ENCODE measurements at regions not wholly inside any gene's neighbourhood (a gene's known extent, or its start where the extent isn't known, plus 50 kb on each side); places are given as distances from the start of the nearest gene placed in this dataset.

DNA sequence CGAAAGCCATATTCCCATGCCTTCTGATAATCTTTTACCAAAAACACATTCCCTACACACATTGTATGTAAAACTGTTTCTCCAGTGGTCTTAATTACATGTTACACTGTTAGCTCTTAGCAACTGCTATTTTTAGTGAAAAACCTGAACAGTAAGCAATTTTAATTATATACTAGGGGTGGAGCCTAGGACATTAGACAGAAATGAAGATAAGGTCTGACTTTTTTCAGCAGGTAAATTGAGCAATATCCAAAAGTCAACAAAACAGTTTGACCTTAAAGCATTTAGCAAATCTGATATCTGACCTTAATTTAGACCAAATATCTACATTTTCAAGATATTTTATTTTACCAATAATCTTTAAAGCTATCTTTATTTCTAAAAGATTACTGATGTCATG is 60.2 kb downstream of the PDE6H start:
- no peak for DNase-seq (ENCODE audit: low spot score)

DNA sequence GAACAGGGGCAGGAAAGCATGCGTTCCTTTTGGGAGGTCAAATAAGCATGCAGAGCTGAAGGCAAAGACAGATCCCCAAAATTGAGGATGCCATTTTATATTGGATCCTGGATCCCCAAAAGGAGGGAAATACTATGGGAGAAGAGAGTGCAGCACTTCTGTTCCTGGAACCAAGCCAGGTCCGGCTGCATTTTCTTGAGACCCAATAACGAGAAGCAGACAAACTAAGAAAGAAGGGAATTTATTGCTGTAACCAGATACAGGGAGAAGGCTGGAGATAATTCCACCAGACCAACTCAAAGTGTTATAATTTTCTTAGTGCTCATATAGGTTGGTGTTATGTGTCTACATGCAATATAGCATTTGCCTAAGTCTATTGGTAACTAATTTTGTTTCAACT is 60.8 kb downstream of the PDE6H start:
- DNase-seq (ENCODE audit: low spot score), result no peak

DNA sequence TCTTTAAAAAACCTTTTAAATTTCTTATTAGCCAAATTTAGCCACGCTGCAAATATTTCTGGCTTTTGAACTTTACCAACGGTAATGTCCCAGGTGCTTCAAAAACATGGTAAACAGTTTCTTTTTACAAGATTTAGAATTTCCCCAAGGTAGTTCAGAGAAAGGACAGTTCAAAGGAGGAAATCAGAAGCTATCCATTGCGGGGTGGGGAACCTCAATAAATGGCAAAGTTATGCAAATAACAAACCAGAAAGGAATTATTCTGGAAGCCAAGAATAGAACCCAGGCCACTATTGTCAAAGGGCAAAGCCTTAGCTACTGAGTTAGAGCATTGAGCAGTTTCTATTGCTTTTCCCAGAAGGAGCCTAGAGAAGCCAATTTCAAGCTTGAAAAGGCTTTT is 62.3 kb downstream of the PDE6H start:
- no peak for DNase-seq (ENCODE audit: low spot score)

DNA sequence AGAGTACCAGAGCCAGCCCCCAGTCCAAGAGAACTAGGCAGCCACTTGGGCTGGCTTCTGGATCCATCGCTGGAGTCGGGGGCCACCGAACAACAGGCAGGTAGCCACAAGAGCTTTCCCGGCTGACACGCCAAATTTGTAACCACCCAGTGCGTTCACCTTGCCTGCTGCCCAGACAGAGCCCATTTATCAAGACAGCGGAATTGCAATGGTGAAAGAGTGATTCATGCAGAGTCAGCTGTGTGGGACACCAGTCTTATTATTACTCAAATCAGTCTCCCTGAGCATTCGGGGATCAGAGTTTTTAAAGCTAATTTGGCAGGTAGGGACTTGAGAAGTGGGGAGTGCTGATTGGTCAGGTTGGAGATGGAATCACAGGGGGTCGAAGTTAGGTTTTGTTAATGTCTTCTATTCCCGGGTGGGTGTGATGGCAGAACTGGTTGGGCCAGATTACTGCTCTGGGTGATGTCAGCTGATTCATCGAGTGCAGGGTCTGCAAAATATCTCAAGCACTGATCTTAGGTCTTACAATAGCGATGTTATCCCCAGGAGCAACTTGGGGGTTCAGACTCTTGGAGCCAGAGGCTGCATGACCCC is 64.3 kb downstream of the PDE6H start:
- DNase-seq (ENCODE audit: low spot score), result no peak

DNA sequence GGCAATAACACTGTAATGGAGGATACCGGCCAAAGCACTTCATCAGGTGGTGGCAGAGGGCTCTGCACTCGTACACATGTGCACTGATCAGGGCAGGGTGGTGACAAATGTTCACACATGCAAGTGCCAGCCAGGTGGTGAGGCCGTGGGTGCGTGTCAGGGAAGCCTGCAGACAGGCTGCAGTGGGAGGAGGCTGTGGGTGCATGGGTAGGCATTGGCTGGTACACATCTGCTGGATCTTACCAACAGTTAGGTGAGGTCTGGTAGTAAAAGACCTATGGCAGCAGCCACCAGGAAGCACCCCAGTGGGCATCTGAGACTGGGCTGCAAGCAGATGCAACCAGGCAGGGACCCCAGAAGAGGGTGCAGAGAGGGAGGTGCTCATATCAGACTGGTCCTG is 65.3 kb downstream of the PDE6H start:
- DNase-seq (ENCODE audit: low spot score), result no peak

DNA sequence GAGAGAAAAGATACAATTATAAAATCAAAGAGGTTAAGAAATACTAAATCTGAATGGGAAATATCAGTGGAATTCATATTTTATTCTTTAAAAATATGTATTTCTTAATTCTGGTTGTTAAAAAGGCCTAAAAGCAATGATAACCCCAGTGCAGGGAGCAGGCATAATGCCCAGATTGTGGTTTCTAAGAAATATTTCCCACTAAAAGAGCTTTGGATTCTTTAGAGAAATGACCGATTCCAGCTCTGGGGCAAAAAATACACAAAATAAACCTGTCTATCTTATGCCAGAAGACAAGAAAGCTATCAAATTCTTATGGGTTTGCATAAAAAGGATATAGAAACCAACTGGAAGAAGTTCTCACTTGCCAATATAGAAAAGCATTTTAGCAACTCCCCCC is 71.6 kb downstream of the PDE6H start:
- no peak for DNase-seq (ENCODE audit: low spot score)

DNA sequence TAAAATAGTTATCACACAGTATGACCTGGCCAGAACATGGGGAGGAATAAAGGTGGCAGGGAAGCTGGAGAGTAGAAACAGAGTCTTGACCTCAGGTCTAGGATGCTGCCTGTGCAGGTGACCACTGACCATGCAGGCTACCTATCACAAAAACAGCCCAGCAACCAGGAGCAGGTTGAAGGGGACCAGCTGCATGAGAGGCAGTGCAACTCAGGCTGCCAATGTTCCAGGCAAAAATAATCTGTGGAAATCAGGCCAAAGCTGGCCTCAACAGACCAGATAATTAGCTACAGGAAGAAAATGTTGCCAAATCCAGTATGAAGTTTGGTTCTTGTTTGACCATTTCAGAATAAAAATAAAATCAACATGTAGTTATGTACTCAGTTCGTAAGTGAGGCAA is 72.6 kb downstream of the PDE6H start:
- DNase-seq (ENCODE audit: low spot score), result no peak

DNA sequence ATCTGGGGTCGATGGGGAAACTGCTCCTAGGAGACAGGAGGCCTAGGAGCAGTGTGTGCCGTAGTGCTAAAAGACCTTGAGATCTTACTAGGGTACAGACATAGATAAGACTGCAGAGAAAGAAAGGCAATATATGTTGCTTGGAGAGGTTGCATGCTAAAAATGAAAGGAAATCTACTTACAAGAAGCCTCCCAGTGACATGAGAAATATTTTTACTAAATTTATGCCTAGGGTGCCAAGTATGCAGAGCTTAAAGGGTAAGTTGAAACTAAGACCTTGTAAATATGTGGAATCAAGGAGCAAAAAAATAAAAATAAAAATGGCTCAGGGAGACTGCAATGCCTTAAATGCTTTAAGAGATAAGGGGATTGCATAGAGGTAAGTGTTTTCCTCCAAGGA is 74.8 kb downstream of the PDE6H start:
- no peak for DNase-seq (ENCODE audit: low spot score)

DNA sequence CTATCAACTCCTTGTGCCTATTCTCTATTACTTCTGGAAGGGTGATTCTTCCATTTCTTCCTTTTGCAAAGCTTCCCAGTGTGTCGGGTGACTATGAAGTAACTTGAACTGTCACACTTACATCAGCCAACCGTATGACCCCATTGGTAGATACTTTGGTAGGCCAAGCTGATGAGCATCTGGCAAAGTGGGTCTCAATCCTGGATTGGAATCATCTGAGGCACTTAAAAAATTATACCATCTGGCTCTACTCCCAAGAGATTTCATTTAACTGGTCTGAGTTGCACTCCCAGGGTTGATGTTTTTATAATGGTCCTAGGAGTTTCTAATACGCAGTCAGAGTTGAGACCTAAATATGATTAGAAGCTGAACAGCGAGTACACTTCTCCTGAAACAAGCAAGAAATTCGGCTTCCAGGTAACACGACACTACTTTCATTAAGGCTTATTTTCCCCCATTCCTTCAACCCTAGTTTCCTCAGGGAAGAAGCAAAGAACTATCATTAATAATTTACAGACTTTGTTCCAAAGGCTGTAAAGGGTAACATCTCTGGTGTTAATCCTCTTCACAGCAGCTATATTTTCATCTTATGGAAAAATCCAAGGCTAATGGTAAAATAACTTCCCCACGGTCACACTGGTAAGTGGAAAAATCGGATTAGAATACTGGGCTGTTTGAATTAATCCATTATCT is 76.8 kb downstream of the PDE6H start:
- DNase-seq (ENCODE audit: low spot score), result no peak

DNA sequence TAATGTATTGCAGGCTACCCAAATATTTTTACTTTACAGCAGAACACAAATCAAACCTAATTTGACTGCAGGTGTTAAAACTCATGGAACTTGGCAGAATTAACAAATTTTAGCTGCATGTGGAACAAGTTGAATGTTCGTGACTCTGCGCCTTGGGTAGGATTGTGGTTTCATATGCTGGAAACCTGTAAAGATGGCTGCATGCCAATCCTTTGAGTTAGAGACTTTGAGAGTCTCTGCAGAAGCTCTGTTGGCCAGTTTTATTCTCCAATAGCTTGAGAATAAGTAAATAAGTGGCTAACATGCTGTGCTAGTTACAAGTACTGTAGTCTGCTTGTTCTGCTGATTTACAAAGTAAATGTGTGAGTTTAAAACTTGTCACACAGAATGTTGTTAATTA is 77.8 kb downstream of the PDE6H start:
- DNase-seq (ENCODE audit: low spot score), result peak; percentile 64

DNA sequence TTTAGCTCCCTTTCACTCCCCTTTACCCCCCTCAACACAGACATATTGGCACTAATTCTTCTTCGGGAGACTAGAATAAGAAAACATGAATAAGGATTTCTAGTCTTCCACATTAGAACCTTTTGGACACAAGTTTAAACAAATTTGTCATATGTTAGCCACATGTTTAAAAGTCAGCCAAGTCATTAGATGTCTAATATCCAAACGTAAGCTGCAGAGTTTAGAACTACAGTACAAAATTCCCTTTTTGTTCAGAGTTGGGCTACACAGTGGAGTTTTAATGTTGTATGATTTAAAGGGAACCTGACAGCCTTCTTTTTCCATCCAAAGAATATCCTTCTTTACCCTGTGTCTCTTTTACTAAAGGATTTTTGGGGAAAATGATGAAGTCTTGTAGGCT is 79.8 kb downstream of the PDE6H start:
- no peak for DNase-seq (ENCODE audit: low spot score)

DNA sequence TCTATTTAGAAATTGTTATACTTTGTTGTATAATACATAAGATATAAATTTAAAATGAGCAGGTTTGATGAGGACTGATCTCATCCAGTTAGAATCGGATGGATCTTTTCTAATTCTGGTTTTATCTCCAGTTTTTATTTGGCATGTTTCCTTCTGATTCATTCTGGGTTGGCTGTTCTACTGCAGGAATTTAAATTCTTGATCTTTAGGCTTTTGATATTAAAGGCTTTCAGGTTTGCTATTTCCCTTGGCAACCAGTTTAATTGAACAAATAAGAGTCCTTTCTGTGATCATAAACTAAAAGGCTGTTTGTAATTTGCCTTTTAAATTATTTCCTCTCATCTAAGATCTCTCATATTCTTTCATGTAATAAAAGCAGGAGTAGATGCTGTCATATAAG is 83.4 kb downstream of the PDE6H start:
- no peak for DNase-seq (ENCODE audit: low spot score)
